Panc1 (cell line): ENCODE measurements at regions not wholly inside any gene's neighbourhood (a gene's known extent, or its start where the extent isn't known, plus 50 kb on each side); places are given as distances from the start of the nearest gene placed in this dataset.

ENCODE experiments used
- ATAC-seq: fragments of 200-7000 bp; cut with Tn5 transposase; 2 replicates; pipeline ENCODE4 v1.9.1; 2020; ENCODE audit warnings: mild to moderate bottlenecking, moderate library complexity
- BruUV-seq: library from RNA; stranded (reverse); fragments of 400-500 nt; replicated peaks from 2 replicates; lab custom pipeline; 2021; lab: Mats Ljungman, UMichigan
- CTCF ChIA-PET: fragments of 300-600 bp; sonication (Branson Sonifier 250); formaldehyde crosslinking; loops from one replicate; lab custom pipeline; 2022; ENCODE audit warnings: antibody characterized with exemption; lab: Charles Lee
- POLR2A ChIA-PET: fragments of 300-600 bp; sonication (Branson Sonifier 250); formaldehyde crosslinking; loops from one replicate; lab custom pipeline; 2022; ENCODE audit warnings: antibody characterized with exemption; lab: Charles Lee
- DNase-seq: peaks from one replicate; pipeline ENCODE4 v3.0.0-alpha.2; 2010; ENCODE audit warnings: low read depth, low spot score
- H3K27ac ChIP-seq: 2 replicates; pipeline ENCODE4 v1.5.1; 2011; ENCODE audit warnings: mild to moderate bottlenecking, low read length, inconsistent platforms
- H3K27me3 ChIP-seq: fragments of 200-500 bp; sonication (Bioruptor generic); 2 replicates; pipeline ENCODE4 v1.6.0; 2014; ENCODE audit warnings: low read length, inconsistent platforms; ENCODE audit not compliant: control insufficient read depth, insufficient read depth
- H3K36me3 ChIP-seq: fragments of 200-500 bp; sonication (Bioruptor generic); 2 replicates; pipeline ENCODE4 v1.5.1; 2014; ENCODE audit warnings: inconsistent platforms, mild to moderate bottlenecking, low read length, moderate library complexity; ENCODE audit not compliant: control insufficient read depth, insufficient read depth
- H3K4me1 ChIP-seq: 2 replicates; pipeline ENCODE4 v1.5.1; 2011; ENCODE audit warnings: inconsistent platforms, mild to moderate bottlenecking, low read length, moderate library complexity; ENCODE audit not compliant: control insufficient read depth, insufficient read depth
- H3K4me3 ChIP-seq, 2 experiments: 2 replicates each; pipeline ENCODE4 v1.5.1; 2011 to 2012; ENCODE audit warnings: low read depth in 2 of 2, low read length in 2 of 2, mild to moderate bottlenecking in 2 of 2, inconsistent platforms in 1 of 2, moderate library complexity in 1 of 2
- H3K9me3 ChIP-seq: fragments of 200-500 bp; sonication (Bioruptor generic); 2 replicates; pipeline ENCODE4 v1.5.1; 2014; ENCODE audit warnings: low read depth, mild to moderate bottlenecking, inconsistent platforms, low read length, moderate library complexity; ENCODE audit not compliant: control insufficient read depth, insufficient read depth
- CTCF ChIP-seq: fragments of 450-650 bp; IDR thresholded peaks from 2 replicates; pipeline ENCODE4 v1.5.1; 2017; ENCODE audit warnings: mild to moderate bottlenecking
- POLR2AphosphoS5 ChIP-seq: IDR thresholded peaks from 2 replicates; pipeline ENCODE4 v1.6.1; 2012; ENCODE audit warnings: mild to moderate bottlenecking, low read depth, low read length, moderate library complexity
- REST ChIP-seq, 2 experiments: IDR thresholded peaks; 2 replicates each; pipeline ENCODE4 v1.6.1; 2011 to 2012; ENCODE audit warnings: low read depth in 2 of 2, control low read depth in 1 of 2, low read length in 1 of 2, mild to moderate bottlenecking in 1 of 2, moderate library complexity in 1 of 2; ENCODE audit not compliant: insufficient read depth in 1 of 2
- SIN3A ChIP-seq: IDR thresholded peaks from 2 replicates; pipeline ENCODE4 v1.6.1; 2012; ENCODE audit warnings: low read depth, mild to moderate bottlenecking, low read length, moderate library complexity, borderline replicate concordance; ENCODE audit not compliant: insufficient read depth
- TCF7L2 ChIP-seq: IDR thresholded peaks from 2 replicates; pipeline ENCODE4 v1.6.1; 2011; ENCODE audit warnings: mild to moderate bottlenecking, low read depth, low read length, inconsistent platforms
- in situ Hi-C: cut with HindIII; loops from 2 replicates; pipeline ENCODE4 v1.10.0; 2016; ENCODE audit warnings: low sequenced_read_pairs, low pct_unique_long_range_greater_than_20kb
- intact Hi-C: fragments of 100-400 bp; cut with micrococcal nuclease; formaldehyde crosslinking; loops from one replicate; pipeline ENCODE4 v1.10.0; 2022; ENCODE audit not compliant: unreplicated experiment

- intact Hi-C loops: no loop called here
- BruUV-seq: no TSS peak
- no peak for ATAC-seq
These were observed 120.8 kb upstream of the PDE4D start for GRCh38 chr5:60014331-60014730.

GRCh38 chr5:60010853-60011252 is 117.3 kb upstream of the PDE4D start:
- DNase-seq (no peak), ATAC-seq (no peak)
- TF ChIP-seq CTCF (no peak), POLR2AphosphoS5 (no peak), TCF7L2 (no peak), SIN3A (no peak), REST (IDR thresholded peaks at IDR 0.05; ENCODE audit: insufficient read depth in 1 of 2, low read depth in 2 of 2, low read length in 1 of 2) (no peak)
- POLR2A ChIA-PET: no interaction called here
- intact Hi-C loops: no loop called here
- H3K36me3 ChIP-seq: no peaks in the 10 kb centered on the region
- in situ Hi-C loops: no loop called here
- no peaks in the 10 kb centered on the region for H3K27me3 ChIP-seq
- no TSS peak for BruUV-seq
- no peak overlapping the region for H3K27ac ChIP-seq
- CTCF ChIA-PET: no interaction called here
- no peak overlapping the region for H3K4me3 ChIP-seq
- H3K4me1 ChIP-seq: no peaks in the 10 kb centered on the region
- no peaks in the 10 kb centered on the region for H3K9me3 ChIP-seq

More at GRCh38 chr5:60014331-60014730, 120.8 kb upstream of the PDE4D start:
- Histone ChIP-seq H3K27ac (no peak overlapping the region), H3K36me3 (no peaks in the 10 kb centered on the region), H3K4me1 (no peaks in the 10 kb centered on the region), H3K4me3 (no peak overlapping the region), H3K27me3 (no peaks in the 10 kb centered on the region), H3K9me3 (no peaks in the 10 kb centered on the region)
- CTCF ChIA-PET: no interaction called here
- POLR2A ChIA-PET: no interaction called here
- TF ChIP-seq CTCF (no peak), REST (IDR thresholded peaks at IDR 0.05; ENCODE audit: insufficient read depth in 1 of 2, low read depth in 2 of 2, low read length in 1 of 2) (no peak), SIN3A (no peak), TCF7L2 (no peak), POLR2AphosphoS5 (no peak)
- DNase-seq: no peak
- in situ Hi-C loops: no loop called here
